ENCODE measurements at regions not wholly inside any gene's neighbourhood (a gene's known extent, or its start where the extent isn't known, plus 50 kb on each side); places are given as distances from the start of the nearest gene placed in this dataset.
"Not testable (repeated sequence)": the region's sequence is repeated elsewhere in the genome, so short reads cannot be mapped to it uniquely, and the experiment has no call there.

GRCh38 chr5:106454651-106455415 lies 1215.9 kb downstream of the EFNA5 start:
- H3K27me3 Mint-ChIP-seq: no peaks in the 10 kb centered on the region
- DNase-seq: no peak
- intact Hi-C loops (cut with micrococcal nuclease): no loop called here
- no peaks in the 10 kb centered on the region for H3K36me3 Mint-ChIP-seq (ENCODE audit: low read depth)
- no peak overlapping the region for H3K4me3 Mint-ChIP-seq
- no peak overlapping the region for H3K27ac Mint-ChIP-seq
- H3K4me1 Mint-ChIP-seq: no peaks in the 10 kb centered on the region
- no peaks in the 10 kb centered on the region for H3K9me3 Mint-ChIP-seq

- no peaks in the 10 kb centered on the region for H3K27me3 Mint-ChIP-seq
- no peak overlapping the region for H3K4me3 Mint-ChIP-seq
- H3K36me3 Mint-ChIP-seq (ENCODE audit: low read depth): no peaks in the 10 kb centered on the region
- H3K9me3 Mint-ChIP-seq: no peaks in the 10 kb centered on the region
- no peaks in the 10 kb centered on the region for H3K4me1 Mint-ChIP-seq
- no peak for DNase-seq
- H3K27ac Mint-ChIP-seq: no peak overlapping the region
- intact Hi-C loops (cut with micrococcal nuclease): no loop called here
Measured at GRCh38 chr5:106454050-106454449, 1216.7 kb downstream of the EFNA5 start.

GRCh38 chr5:106451998-106452397 lies 1218.7 kb downstream of the EFNA5 start:
- DNase-seq: no peak
- no peaks in the 10 kb centered on the region for H3K4me1 Mint-ChIP-seq
- no peaks in the 10 kb centered on the region for H3K27me3 Mint-ChIP-seq
- intact Hi-C loops (cut with micrococcal nuclease): no loop called here
- no peak overlapping the region for H3K27ac Mint-ChIP-seq
- H3K4me3 Mint-ChIP-seq: no peak overlapping the region
- no peaks in the 10 kb centered on the region for H3K36me3 Mint-ChIP-seq (ENCODE audit: low read depth)
- H3K9me3 Mint-ChIP-seq: no peaks in the 10 kb centered on the region

- Mint-ChIP-seq H3K9me3 (no peaks in the 10 kb centered on the region), H3K4me1 (no peaks in the 10 kb centered on the region), H3K4me3 (no peak overlapping the region), H3K27ac (no peak overlapping the region), H3K27me3 (no peaks in the 10 kb centered on the region), H3K36me3 (ENCODE audit: low read depth) (no peaks in the 10 kb centered on the region)
- intact Hi-C loops (cut with micrococcal nuclease): no loop called here
- DNase-seq: no peak
Measured at GRCh38 chr5:106443746-106444145, 1227.0 kb downstream of the EFNA5 start.

- Mint-ChIP-seq H3K9me3 (no peaks in the 10 kb centered on the region), H3K27ac (no peak overlapping the region), H3K36me3 (ENCODE audit: low read depth) (no peaks in the 10 kb centered on the region), H3K27me3 (no peaks in the 10 kb centered on the region), H3K4me1 (no peaks in the 10 kb centered on the region), H3K4me3 (no peak overlapping the region)
- intact Hi-C loops (cut with micrococcal nuclease): no loop called here
- no peak for DNase-seq
Measured at GRCh38 chr5:106435185-106435584, 1235.6 kb downstream of the EFNA5 start.

- H3K4me3 Mint-ChIP-seq; H3K36me3 Mint-ChIP-seq (ENCODE audit: low read depth); intact Hi-C loops (cut with micrococcal nuclease); H3K27me3 Mint-ChIP-seq; DNase-seq; H3K27ac Mint-ChIP-seq; H3K9me3 Mint-ChIP-seq; H3K4me1 Mint-ChIP-seq: not testable (repeated sequence)
Measured at GRCh38 chr5:106430733-106431132, 1240.0 kb downstream of the EFNA5 start.

- intact Hi-C loops (cut with micrococcal nuclease): no loop called here
- Mint-ChIP-seq H3K4me1 (no peaks in the 10 kb centered on the region), H3K27ac (no peak overlapping the region), H3K4me3 (no peak overlapping the region), H3K27me3 (no peaks in the 10 kb centered on the region), H3K36me3 (ENCODE audit: low read depth) (no peaks in the 10 kb centered on the region), H3K9me3 (no peaks in the 10 kb centered on the region)
- no peak for DNase-seq
Measured at GRCh38 chr5:106423109-106423897, 1247.4 kb downstream of the EFNA5 start.

GRCh38 chr5:106420102-106420501 lies 1250.6 kb downstream of the EFNA5 start:
- Mint-ChIP-seq H3K36me3 (ENCODE audit: low read depth) (no peaks in the 10 kb centered on the region), H3K4me1 (no peaks in the 10 kb centered on the region), H3K27me3 (no peaks in the 10 kb centered on the region)

GRCh38 chr5:106418196-106418595 lies 1252.5 kb downstream of the EFNA5 start:
- no peak overlapping the region for H3K27ac Mint-ChIP-seq

More at GRCh38 chr5:106420102-106420501, 1250.6 kb downstream of the EFNA5 start:
- no peaks in the 10 kb centered on the region for H3K9me3 Mint-ChIP-seq
- intact Hi-C loops (cut with micrococcal nuclease): no loop called here
- no peak overlapping the region for H3K4me3 Mint-ChIP-seq
- H3K27ac Mint-ChIP-seq: no peak overlapping the region
- no peak for DNase-seq

GRCh38 chr5:106417566-106417965 lies 1253.2 kb downstream of the EFNA5 start:
- Mint-ChIP-seq H3K27ac (no peak overlapping the region), H3K36me3 (ENCODE audit: low read depth) (no peaks in the 10 kb centered on the region), H3K9me3 (no peaks in the 10 kb centered on the region), H3K4me1 (no peaks in the 10 kb centered on the region), H3K27me3 (no peaks in the 10 kb centered on the region), H3K4me3 (no peak overlapping the region)
- DNase-seq: no peak
- intact Hi-C loops (cut with micrococcal nuclease): no loop called here

More at GRCh38 chr5:106418196-106418595, 1252.5 kb downstream of the EFNA5 start:
- H3K9me3 Mint-ChIP-seq: no peaks in the 10 kb centered on the region
- DNase-seq: no peak
- no peak overlapping the region for H3K4me3 Mint-ChIP-seq
- no peaks in the 10 kb centered on the region for H3K4me1 Mint-ChIP-seq
- no peaks in the 10 kb centered on the region for H3K36me3 Mint-ChIP-seq (ENCODE audit: low read depth)
- intact Hi-C loops (cut with micrococcal nuclease): no loop called here
- no peaks in the 10 kb centered on the region for H3K27me3 Mint-ChIP-seq

GRCh38 chr5:106417163-106417562 lies 1253.6 kb downstream of the EFNA5 start:
- no peaks in the 10 kb centered on the region for H3K4me1 Mint-ChIP-seq
- H3K27me3 Mint-ChIP-seq: no peaks in the 10 kb centered on the region
- DNase-seq: no peak
- H3K36me3 Mint-ChIP-seq (ENCODE audit: low read depth): no peaks in the 10 kb centered on the region
- H3K27ac Mint-ChIP-seq: no peak overlapping the region
- intact Hi-C loops (cut with micrococcal nuclease): no loop called here
- no peaks in the 10 kb centered on the region for H3K9me3 Mint-ChIP-seq
- no peak overlapping the region for H3K4me3 Mint-ChIP-seq

- Mint-ChIP-seq H3K4me3 (no peak overlapping the region), H3K27ac (no peak overlapping the region), H3K36me3 (ENCODE audit: low read depth) (no peaks in the 10 kb centered on the region), H3K9me3 (no peaks in the 10 kb centered on the region), H3K27me3 (no peaks in the 10 kb centered on the region), H3K4me1 (no peaks in the 10 kb centered on the region)
- DNase-seq: no peak
- intact Hi-C loops (cut with micrococcal nuclease): no loop called here
Measured at GRCh38 chr5:106415541-106415940, 1255.2 kb downstream of the EFNA5 start.

- H3K4me3 Mint-ChIP-seq: no peak overlapping the region
- no peak for DNase-seq
- no peaks in the 10 kb centered on the region for H3K27me3 Mint-ChIP-seq
- H3K36me3 Mint-ChIP-seq (ENCODE audit: low read depth): no peaks in the 10 kb centered on the region
- intact Hi-C loops (cut with micrococcal nuclease): no loop called here
- H3K27ac Mint-ChIP-seq: no peak overlapping the region
- H3K9me3 Mint-ChIP-seq: no peaks in the 10 kb centered on the region
- H3K4me1 Mint-ChIP-seq: no peaks in the 10 kb centered on the region
Measured at GRCh38 chr5:106414342-106414741, 1256.4 kb downstream of the EFNA5 start.

- Mint-ChIP-seq H3K36me3 (ENCODE audit: low read depth) (no peaks in the 10 kb centered on the region), H3K4me3 (no peak overlapping the region), H3K4me1 (no peaks in the 10 kb centered on the region), H3K9me3 (no peaks in the 10 kb centered on the region), H3K27ac (no peak overlapping the region), H3K27me3 (no peaks in the 10 kb centered on the region)
- intact Hi-C loops (cut with micrococcal nuclease): no loop called here
- DNase-seq: no peak
Measured at GRCh38 chr5:106412606-106413005, 1258.1 kb downstream of the EFNA5 start.

Data from activated CD4-positive, alpha-beta T cell treated with anti-CD3 and anti-CD28 coated beads, Interleukin-2, amount 10 ng/mL, durations not matched to agents 24 days and 14 days (primary cell).